LHCN-M2 (cell line): ENCODE measurements at regions not wholly inside any gene's neighbourhood (a gene's known extent, or its start where the extent isn't known, plus 50 kb on each side); places are given as distances from the start of the nearest gene placed in this dataset.

Experiments
- DNase-seq: peaks from one replicate; pipeline ENCODE4 v3.0.0-alpha.2; 2012; ENCODE audit warnings: low read depth

DNA sequence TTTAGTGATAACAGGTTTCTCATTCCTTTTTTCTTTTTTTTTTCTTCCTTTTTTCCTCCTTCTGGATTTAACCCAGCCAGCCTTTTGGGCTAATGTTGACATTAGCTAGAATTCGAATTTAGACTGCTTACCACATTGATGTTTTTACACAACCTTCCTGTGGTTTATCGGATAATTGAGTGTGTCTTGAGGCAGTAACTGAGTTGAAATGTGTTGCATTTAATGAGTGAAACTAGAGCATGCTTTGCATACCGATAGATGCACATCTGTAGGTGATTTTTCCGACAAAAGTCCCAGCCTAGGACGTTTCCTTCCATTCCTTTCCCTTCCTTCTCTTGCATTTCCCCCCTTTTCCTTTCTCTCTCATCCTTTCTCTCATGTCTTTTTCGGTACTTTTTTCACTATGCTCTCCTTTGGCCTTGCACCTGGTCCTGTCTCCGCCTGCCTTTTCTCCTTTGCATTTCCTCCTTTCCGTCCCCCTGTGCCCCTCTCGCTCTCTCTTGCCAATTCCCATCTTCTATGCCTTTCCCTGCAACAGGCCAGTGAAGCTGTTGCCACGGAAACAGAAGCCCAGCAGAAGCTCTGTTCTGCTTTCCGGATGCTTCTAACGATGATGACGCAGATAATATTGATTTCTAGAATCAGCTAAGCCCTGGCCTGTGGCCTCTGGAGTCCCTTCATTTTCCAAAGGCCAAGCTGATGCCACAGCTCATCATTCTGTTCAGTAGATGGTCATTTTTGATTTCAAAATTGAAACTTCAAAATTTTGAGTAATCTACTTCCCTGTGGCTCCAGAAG lies 76.1 kb downstream of the SLC25A47 start:
- no peak for DNase-seq

DNA sequence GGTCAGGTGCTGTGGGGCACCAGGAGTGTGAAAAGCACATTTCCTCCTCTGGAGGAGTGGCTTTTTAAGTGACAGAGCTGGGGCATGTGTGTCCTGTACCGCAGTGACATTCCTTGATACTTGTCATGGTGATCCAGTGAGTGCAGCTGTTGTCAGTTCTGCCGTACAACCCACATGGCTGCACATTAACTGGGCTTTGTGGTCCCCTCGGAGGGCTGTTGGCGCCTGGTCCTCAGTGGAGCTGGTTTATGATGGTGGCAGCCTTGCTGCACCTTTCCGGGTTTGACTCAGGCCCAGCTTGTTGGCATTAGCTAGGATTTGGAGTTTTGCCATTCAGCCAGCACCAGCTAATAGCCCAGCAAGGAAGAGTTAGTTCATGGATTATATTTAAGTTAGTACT lies 77.0 kb downstream of the SLC25A47 start:
- DNase-seq, result no peak

DNA sequence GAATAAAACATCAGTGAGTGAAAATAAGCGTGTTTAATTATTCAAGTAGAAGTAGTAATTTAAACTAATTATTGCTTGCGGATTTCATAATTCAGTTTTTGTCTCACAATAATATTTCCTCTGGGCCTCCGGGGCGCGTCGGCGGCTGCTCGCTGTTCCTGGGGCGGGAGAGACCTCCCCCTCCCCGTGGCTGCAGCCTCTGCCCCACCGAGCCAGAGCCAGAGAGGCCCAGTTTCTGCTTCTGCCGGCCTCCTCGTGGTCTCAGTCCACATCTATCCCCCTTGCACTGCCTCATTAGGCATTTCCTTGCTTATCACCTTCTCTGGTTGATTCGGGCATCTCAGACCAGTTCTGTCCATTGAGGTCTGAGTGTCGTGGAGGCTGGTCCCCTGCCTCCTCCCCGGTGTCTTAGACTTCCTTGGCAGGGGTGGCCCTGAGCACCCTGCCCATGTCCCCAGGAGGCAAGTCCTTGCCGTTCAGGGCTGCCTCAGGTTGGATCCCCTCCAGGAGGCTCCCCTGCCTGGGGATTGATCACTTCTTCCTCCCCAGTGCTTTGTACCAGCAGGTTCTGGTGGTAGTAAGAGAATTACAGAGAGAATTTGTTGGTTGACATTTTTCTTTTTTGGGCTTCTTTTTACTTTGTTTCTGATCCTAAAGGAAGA lies 78.0 kb downstream of the SLC25A47 start:
- DNase-seq, result no peak

DNA sequence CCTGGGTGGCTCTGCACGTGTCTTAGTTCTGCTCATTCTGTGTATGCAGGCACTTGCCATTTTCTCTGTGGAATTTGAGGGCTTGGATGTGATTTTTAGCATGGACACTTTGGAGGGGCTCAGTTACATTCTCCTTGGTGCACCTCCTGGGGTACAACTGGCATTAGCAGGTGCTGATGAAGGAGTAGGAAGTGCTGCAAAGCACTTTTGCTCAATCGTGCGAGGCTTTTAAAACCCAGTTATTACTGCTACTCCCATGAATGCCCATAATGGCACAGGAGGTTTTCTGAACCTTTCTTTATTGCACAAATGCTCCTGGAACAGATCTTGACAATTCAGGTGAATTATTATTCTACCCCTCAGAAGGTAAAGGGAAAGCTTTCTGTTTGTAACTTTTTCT lies 78.7 kb downstream of the SLC25A47 start:
- no peak for DNase-seq

DNA sequence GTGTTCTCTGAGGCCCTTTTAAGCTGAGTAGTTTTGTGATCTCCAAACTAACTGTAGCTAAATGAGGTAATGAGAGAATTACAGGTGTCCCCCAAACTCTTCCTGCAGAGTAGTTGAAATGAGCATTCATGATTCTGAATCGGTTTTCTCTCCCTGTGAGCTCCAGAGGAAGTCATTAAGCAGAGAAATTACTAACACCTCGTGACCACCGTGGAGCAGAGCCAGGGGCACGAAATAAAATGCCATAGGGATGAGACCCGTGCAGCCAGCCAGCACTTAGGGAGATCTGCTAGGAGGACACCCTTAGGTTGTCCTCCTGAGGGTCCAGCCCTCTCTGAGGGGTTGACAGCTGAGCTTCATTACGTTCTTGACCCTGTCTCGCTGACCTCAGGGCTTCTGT lies 79.5 kb downstream of the SLC25A47 start:
- no peak for DNase-seq

DNA sequence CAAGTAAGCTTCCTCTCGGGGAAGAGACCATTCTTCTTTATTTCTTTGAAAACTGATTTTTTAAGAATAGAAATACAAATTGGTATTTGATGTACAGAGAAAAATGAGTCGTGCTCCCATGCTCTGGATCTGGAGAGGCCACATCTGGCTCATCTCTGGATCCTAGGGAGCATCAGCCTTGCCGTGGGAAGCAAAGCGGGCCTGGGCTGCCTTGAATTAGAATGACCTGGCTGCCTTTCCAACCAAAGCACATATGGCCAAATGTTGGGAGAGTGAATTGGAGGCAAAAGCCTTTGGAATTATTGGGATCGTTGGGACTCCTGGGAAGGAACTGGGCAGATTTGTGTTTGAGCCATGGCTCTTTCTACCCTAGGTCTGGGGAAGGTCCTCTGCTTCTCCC lies 80.0 kb downstream of the SLC25A47 start:
- DNase-seq, result no peak

DNA sequence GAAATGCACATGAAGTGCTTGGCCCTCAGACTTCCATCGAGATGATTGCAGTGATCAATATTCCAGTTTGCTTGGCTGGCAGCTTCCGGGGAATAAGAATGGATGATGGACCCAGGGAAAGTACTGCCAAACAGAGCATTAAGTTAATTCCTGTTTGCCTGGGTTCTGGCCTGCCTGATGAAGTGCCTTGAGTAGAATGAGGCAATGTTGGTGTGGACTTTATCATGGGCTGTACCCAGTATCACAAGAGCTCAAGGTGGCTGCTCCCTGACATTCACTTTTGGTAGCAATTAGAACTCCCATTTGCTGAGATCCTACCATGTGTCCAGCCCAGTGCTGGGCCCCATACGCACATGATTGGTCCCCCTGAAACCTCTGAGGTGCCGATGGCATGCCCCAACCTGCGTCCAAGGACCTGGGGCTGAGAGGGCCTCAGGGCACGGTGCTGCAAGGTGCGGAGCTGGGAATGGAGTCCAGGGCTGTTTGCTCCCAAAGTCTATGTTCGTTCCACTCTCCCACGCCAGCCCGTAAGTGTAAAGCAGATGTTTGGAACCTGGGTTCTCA lies 80.7 kb downstream of the SLC25A47 start:
- no peak for DNase-seq

DNA sequence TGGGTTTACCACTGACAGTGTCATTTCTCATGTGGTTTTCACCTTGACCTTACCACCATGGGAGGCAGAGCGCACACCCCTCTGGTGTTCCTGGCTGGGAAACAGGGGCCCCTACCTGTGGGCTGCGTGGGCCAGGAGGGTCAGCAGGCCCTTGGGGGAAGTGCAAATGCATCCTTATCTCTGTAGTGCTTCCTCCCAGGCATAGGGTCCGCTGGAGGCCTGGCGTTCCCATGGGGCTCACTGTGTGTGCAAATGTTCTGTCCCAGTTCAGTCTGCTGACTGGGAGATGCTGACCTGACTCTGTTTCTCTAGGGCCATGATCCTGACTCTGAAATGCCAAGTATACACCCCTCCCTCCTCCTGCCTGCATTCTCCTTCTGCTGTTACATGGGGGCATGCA lies 81.3 kb downstream of the SLC25A47 start:
- no peak for DNase-seq

DNA sequence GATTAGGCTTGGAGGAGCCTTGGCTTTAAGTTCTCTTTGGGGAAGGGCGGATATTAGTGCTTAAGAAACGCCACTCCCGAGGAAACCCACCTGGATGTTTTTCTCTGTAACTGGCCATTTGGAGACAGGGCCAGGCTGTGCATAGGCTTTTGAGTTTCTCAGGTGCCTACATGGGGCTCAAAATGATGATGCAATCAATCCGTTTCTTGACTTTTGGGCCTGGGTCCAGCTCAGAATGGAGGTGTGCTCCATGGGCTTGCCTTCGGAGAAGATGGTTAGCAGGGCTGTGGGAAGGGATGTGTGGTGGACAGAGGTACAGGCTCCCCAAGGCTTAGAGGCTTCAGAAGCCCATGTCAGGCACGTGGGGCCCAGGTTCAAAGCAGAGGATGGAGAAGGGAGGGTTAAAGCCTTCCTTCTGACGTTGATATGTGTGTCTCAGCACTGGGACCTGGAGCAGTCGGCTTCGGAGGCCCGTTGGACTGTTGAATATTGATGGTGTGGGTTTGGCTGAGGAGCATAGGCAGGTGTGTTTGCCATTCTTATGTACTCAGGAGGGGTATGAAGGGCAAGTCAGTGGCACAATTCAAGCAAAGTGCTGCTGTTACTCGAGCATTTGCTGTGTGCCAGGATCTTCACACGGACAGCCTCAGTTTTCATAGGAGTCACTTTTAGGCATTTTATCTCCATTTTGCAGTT lies 82.8 kb downstream of the SLC25A47 start:
- DNase-seq, result no peak

DNA sequence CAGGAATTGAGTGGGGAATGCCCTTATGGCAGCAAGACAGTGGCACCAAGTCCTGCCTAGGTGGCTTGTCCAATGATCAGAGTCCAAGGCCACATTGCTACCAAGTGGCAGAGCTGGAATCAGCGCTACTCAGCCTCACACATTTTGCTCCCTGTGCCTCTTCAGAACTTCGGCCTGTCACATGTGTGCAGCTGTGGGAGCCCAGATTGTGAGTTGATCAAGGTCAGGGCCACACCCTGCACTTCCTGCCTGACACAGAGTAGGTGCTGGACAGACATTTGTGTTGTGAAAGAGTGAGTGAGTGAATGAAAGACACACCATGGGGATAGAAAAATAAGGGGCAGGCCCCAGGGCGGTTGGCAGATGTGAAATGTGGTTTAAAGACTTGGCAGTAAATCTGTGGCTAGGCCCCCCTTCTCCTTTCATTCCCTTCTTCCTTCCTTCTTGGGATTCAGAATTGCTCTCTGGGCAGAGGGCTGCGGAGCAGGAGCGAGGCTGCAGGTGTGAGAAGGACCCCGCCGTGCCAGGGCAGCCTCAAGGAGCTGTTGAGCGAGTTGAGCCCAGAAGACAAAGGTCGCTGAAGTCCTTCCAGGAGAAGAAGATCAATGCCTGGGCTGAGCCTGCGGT lies 83.5 kb downstream of the SLC25A47 start:
- DNase-seq, result peak; percentile 18

DNA sequence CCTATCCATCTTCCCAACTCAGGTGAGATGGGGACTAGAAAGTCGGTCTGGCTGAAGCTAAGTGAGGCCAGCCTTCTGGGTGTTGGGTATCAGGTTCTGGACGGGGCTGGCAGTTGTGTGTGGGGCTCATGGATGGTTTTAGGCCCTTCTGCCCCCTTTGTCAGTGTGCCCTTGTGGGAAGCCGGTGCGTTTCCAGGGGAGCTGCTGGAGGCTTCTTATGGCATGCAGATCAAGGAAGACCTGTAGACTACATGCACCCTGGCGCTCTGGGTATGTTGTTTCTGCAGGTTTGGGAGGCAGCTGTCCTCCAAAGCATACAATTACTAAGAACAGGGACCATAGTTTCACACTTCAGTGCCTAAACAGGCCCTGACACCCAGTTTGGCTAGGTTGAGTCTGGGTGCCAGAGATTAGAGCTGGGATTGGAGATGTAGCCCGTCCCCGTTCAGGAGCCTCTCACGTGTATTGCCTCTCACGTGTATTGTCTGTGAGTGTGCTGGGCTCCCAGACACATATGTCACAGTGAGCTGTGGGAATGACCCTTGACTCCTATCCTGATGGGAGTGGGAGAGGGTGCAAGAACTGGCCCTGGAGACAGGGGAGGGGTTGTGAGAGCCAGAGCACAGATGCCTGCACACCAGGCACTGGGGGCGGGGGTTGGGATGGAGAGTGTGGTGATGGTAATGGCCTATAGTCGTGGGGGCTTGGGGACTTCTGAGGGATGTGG lies 84.4 kb downstream of the SLC25A47 start:
- no peak for DNase-seq

DNA sequence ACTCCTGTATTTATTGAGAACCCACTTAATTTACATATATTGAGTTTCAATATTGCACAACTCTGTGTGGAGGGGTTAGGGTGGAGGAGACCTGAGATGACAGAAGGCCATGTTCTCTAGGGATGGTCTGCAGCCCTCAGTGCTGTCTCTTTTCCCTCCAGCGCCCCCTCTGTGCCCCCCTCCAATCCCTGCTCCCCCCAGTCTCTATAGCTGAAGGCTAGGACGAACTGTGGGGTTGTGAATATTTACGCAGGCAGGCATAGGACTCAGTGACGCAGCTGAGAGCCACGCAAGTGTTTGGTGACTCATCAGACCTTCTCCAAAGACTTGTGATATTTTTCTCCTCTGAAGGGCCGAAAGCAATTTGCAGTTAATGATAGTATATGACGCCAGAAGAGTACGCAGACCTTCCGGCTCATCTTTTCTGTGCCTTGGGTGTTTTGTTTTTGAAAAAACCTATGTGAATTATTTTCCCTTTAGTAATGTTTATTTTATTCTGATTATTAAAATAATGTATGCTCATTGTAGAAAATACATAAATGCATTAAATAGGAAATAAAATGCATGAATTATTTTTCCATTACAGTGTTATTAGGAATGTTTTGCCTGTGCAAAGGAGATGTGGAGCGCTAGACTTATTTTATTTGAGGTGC lies 85.3 kb downstream of the SLC25A47 start:
- DNase-seq, result peak; percentile 74

DNA sequence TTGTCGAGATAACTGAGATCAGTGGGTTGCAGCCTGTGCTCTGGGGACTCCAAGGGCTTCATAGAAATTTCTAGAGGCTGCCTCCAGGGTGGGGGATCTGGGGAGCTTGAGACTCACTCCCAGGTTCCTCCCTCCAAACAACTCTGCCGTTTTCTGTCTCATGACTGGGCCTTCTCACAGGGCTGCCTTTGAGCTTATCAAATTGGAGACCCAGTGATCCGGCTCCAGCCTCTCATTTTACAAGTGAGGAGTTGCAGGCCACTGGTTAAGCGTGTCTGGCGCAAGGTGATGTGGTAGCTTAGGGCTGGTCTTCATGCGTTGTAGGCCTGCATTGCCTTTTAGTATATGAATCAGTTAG lies 85.8 kb downstream of the SLC25A47 start:
- no peak for DNase-seq

DNA sequence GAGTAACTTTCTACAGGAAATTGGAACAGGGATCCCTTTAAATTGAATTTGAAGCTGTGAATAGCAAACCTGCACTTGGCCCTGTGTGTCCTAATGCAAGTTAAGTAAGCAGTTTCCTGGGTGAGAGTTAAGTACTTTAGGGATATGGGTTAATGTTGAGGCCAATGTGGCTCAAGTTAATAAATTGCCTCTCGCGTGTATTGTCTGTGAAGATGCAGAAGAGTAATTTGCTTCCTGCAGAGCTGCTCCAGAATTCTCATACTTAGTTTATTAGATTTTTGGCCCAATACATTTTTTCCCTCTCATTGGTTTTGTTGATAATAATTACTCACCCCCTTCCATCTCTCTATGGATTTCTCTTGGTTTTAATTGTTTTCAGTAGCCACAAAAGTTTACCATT lies 86.5 kb downstream of the SLC25A47 start:
- no peak for DNase-seq

DNA sequence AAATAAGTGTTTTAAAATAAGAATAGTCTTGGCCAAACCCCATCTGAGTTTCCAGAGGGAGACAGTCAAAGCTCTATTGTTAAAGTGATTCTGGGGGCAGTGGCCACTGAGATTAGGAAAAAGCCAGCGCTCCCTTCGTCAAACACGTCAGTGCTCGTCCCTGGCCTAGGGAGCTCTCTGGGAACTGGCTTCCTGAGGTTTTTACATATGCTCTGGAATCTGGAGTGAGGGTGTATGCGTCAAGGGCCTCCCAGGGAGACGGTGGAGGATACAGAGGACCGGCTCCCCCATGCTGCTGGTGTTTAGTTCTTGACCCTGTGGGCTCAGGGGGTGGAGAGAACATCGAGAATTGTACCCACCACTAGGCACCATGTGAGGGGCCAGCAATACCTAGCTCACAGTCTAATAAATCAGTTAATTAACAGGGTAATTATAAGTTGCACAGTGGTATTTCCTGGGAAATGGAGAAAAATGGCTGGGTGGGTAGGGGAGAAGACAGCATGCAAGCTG lies 87.0 kb downstream of the SLC25A47 start:
- DNase-seq, result no peak

DNA sequence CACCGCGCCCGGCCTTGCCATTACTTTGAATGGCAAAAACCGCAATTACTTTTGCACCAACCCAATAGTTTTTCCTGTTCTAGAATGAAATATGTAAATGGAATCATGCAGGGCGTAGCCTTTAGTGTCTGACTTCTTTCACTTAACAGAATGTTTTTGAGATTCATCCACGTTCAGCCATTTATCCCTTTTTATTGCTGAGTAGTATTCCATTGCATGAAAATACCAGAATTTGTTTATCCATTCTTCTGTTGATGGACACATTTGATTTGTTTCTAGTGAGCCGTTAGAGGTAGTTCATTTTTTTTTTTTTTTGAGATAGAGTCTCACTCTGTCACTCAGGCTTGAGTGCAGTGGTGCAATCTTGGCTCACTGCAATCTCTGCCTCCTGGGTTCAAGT lies 90.6 kb downstream of the SLC25A47 start:
- DNase-seq, result no peak

DNA sequence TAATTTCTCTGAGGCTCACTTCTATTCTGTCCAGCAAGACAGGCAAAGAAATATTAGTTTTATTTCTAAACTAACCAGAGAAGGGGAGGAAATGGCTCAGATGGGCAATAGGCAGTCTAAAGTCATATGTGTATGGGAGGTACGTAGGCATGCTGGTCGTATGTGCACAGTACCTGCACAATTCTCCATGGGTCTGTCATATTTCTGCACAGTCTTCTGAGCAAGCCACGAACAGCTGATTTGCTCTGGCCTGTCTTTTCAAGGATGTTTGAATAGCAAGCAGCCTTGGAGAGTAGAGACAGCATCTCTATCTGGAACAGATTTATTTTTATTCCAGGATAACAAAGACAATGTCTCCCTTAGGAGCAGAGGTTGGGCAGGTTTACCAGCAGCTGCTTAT lies 92.1 kb downstream of the SLC25A47 start:
- no peak for DNase-seq

DNA sequence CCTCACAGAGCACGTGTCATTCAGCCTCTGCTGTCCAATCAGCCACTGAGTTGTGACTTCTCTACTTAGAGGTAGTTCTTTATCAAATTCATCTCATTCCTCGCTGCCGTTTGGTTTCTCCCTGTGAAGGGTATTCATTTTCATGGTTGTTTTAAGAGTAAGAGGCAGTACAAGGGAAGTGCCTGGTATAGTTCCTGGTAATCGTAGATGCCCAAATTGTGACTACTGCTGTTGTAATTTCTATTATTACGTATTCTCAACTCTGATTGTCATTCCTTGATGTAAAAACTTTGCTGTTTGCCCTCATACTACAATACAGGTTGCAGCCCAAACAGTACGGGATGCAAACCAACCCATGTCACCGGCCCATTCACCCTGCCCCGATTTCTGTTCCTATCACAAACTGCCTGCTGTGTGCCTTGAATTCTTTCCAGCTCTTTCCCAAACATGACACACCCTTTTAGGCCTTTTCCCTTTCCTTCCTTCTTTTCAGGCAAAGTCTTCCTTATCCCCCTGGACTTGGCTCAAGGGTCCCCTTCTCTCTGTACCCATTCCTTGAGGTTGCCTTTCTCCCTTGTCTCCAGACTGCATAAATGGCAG lies 93.0 kb downstream of the SLC25A47 start:
- DNase-seq, result no peak

DNA sequence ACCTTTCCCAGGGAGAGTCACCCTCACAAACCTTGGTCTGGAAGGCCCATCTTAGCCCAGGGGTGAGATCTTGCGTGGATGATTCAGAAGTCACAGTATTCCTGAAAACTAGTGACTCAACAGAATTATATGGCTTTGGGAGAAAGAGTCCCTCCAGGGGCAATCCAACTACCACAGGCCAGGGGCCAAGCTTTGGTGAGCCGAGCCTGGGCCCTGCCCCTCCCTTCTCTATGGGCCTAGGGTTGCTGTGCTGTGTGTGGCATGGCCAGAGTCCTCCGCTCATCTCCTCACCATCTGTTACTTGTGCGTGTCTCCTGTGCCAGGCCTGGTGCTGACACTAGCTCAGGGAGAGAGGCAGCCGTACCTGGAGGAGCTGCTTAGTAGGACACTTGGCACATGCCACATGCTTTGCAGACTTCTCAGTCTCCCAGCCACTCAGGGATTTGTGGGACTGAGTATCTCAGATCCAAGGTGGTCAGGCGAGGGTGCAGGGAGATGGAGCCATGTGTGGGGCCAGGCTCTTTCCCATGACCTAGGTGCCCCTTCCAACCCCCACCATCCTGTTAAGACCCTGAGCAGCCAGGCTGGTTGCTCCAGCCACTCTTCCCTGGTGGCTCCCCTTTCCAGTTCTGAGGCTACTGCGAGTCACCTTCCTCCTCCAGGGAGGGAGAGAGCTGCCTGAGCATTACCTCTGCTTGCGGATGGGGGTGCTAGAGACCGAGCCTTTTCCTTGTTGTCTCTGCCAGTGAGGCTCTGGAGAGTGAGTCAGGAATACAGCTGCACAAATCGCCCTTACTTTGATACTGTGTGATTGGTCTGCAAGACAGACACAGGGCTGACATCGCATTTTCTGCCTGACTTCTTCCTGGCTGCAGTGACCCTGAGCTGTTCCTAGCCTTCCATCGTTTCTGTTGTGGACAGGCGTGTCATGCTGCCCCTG lies 94.1 kb downstream of the SLC25A47 start:
- peak; percentile 92 for DNase-seq
